HG03280 (cell line): ENCODE measurements at regions not wholly inside any gene's neighbourhood (a gene's known extent, or its start where the extent isn't known, plus 50 kb on each side); places are given as distances from the start of the nearest gene placed in this dataset.

Experiments
- ATAC-seq: cut with Tn5 transposase; IDR thresholded peaks from one replicate; pipeline ENCODE4 v1.9.1; 2021; ENCODE audit warnings: mild to moderate bottlenecking, moderate library complexity; ENCODE audit not compliant: unreplicated experiment

GRCh38 chr2:13576406-13577036 lies 859.8 kb downstream of the TRIB2 start:
- no peak for ATAC-seq

DNA sequence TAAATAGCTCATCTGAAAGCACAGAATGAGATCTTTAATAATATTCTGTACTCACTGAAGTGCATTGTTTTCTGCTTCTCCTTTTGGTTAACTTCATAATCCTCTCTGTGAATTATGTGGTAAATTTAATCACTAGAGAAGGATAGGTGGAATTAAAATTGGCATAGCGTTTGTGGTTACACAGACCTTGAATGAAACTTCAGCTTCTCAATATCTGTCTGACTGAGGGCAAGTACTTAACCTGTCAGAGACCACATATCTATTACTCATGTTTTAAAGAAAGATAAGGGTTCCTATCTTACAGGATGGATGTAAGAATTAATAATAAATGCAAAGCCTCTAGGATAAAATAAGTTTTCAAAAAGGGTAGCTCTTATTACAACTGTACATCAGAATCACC lies 861.8 kb downstream of the TRIB2 start:
- no peak for ATAC-seq

- ATAC-seq, result no peak
Observed at GRCh38 chr2:13581471-13581870, 864.7 kb downstream of the TRIB2 start.

GRCh38 chr2:13583609-13584008 lies 866.9 kb downstream of the TRIB2 start:
- no peak for ATAC-seq

DNA sequence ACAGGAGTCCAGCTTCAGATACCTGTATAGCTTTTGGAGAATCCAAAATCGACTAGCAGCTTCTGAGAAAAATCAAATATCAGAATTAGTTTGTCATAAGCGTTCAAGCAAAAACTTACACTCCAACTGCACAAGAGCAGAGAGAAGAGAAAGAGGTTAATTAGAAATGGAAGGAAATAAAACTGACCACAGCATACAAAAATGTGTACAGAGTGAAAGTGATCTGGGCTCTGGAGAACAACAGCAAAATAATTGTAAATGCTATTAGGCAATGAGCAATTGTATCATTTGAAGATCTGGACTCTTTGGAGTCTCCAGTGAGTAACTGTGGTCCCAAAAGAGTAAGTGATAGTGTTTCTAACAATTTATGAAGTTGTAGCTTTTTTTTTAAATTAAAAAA lies 867.3 kb downstream of the TRIB2 start:
- no peak for ATAC-seq

- ATAC-seq, result no peak
Observed at GRCh38 chr2:13585732-13586131, 869.0 kb downstream of the TRIB2 start.

GRCh38 chr2:13596233-13596632 lies 879.5 kb downstream of the TRIB2 start:
- no peak for ATAC-seq

DNA sequence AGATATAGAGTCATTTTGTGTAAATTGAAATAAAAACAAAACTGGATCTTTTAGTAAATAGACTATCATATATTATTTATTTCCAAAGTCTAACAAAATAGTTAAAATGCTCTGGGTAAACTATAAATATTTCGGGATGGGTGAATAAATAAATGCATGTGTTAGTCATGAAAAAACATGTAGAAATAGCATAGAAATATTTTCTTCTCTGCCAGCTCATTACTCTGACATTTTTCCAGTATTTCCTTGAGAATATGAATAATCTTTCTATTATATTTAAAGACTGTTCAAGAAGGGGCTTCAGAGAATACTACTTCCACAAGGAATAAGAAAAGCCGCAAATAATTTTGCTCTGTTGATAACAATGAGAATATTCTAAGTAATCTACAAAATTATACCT lies 880.4 kb downstream of the TRIB2 start:
- ATAC-seq, result no peak

DNA sequence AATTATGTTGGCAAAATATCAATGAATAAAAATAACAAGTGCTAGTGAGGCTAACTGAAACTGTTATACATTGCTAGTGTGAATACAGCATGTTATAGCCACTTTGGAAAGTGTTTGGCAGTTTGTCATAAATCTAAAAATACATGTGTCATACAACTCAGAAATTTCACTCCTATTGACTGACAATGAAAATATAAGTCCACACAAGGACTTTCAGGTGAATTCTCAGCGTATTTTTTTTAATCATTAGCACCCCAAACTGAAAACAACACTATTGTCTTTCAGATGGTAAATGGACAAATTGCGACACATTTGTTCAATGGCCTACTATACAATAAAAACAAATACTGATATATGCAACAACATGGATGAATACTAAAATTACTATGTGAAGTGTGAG lies 884.8 kb downstream of the TRIB2 start:
- no peak for ATAC-seq

- no peak for ATAC-seq
Observed at GRCh38 chr2:13604951-13605661, 888.4 kb downstream of the TRIB2 start.

GRCh38 chr2:13607139-13607538 lies 890.4 kb downstream of the TRIB2 start:
- ATAC-seq, result no peak

- no peak for ATAC-seq
Observed at GRCh38 chr2:13611939-13612338, 895.2 kb downstream of the TRIB2 start.

DNA sequence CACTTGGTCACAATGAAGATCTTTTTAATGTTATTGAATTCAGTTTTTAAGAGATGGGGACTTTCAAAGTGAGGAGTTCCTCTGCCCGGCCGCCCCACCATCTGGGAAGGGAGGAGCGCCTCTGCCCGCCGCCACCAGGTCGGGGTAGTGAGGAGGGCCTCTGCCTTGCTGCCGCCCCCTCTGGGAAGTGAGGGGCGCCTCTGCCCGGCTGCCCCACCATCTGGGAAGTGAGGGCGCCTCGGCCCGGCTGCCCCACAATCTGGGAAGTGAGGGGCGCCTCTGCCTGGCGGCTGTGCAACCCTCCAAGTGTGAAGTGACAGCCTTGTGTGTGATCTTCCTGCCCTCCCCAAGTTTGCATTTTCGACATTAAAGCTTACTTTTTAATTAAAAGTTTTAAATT lies 899.3 kb downstream of the TRIB2 start:
- no peak for ATAC-seq

DNA sequence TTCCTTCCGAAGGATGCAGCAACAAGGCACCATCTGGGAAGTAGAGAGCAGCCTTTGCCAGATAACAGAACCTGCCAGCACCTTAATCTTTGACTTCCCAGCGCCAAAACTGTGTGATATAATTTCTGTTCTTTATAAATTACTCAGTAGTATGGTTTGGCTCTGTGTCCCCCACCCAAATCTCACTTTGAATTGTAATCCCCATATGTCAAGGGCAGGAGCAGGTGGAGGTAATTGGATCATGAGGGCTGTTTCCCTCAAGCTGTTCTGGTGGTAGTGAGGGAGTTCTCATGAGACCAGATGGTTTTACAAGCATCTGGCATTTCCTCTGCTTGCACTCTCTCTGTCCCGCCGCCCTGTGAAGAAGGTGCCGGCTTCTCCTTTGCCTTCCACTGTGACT lies 899.9 kb downstream of the TRIB2 start:
- no peak for ATAC-seq

GRCh38 chr2:13628122-13628521 lies 911.4 kb downstream of the TRIB2 start:
- ATAC-seq, result no peak

GRCh38 chr2:13638181-13638580 lies 921.4 kb downstream of the TRIB2 start:
- ATAC-seq, result no peak

GRCh38 chr2:13649918-13650317 lies 933.2 kb downstream of the TRIB2 start:
- ATAC-seq, result no peak

GRCh38 chr2:13650586-13651180 lies 933.9 kb downstream of the TRIB2 start:
- ATAC-seq, result no peak

GRCh38 chr2:13651684-13652131 lies 935.0 kb downstream of the TRIB2 start:
- ATAC-seq, result no peak

- no peak for ATAC-seq
Observed at GRCh38 chr2:13652531-13653313, 936.0 kb downstream of the TRIB2 start.

GRCh38 chr2:13654416-13654815 lies 937.7 kb downstream of the TRIB2 start:
- ATAC-seq, result no peak

GRCh38 chr2:13660231-13660630 lies 943.5 kb downstream of the TRIB2 start:
- no peak for ATAC-seq
